ENCODE measurements at regions not wholly inside any gene's neighbourhood (a gene's known extent, or its start where the extent isn't known, plus 50 kb on each side); places are given as distances from the start of the nearest gene placed in this dataset.

DNA sequence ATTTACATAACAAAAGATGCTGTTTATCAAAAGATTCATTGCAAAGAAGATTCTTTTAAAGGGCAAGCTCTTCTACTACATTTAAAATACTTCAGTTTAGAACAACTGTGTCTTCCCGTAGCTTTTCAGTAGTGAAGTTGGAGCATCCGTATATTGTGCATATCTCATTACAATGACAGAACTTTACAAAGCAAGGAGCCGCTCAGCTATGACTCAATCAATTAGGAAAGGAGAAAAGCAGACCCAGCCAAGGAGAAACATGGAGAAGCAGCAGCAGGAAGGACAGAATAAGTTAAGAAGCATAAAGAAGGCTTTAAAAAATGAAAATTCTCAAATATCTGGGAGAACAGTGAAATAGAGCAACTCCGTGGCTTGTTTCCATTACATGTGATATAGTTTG lies 132.6 kb upstream of the SMLR1 start:
- no peak overlapping the region for H3K27ac ChIP-seq (ENCODE audit: low read length)
- no peak overlapping the region for H3K9ac ChIP-seq (ENCODE audit: low read length)
- H4K20me1 ChIP-seq (ENCODE audit: insufficient read depth) = no peaks in the 10 kb centered on the region
- H3K9me3 ChIP-seq (ENCODE audit: low read length) = no peaks in the 10 kb centered on the region
- H3K9me2 ChIP-seq (ENCODE audit: insufficient read depth, low read length) = no peaks in the 10 kb centered on the region
- no peaks in the 10 kb centered on the region for H3K79me2 ChIP-seq (replicated peaks; ENCODE audit: insufficient read depth, low read length)
- no peak overlapping the region for H3K4me3 ChIP-seq (ENCODE audit: low read length)
- H3K27me3 ChIP-seq (ENCODE audit: insufficient read depth, low read depth, low read length) = no peaks in the 10 kb centered on the region
- H3K36me3 ChIP-seq (ENCODE audit: insufficient read depth, low read length) = no peaks in the 10 kb centered on the region
- no peaks in the 10 kb centered on the region for H3F3A ChIP-seq (ENCODE audit: insufficient read depth, low read length, poor library complexity, severe bottlenecking)
- no peak overlapping the region for H3K4me2 ChIP-seq (ENCODE audit: low read length)
- no peak overlapping the region for H2AFZ ChIP-seq (ENCODE audit: low read depth, low read length)
- TF ChIP-seq, protein P1, sequence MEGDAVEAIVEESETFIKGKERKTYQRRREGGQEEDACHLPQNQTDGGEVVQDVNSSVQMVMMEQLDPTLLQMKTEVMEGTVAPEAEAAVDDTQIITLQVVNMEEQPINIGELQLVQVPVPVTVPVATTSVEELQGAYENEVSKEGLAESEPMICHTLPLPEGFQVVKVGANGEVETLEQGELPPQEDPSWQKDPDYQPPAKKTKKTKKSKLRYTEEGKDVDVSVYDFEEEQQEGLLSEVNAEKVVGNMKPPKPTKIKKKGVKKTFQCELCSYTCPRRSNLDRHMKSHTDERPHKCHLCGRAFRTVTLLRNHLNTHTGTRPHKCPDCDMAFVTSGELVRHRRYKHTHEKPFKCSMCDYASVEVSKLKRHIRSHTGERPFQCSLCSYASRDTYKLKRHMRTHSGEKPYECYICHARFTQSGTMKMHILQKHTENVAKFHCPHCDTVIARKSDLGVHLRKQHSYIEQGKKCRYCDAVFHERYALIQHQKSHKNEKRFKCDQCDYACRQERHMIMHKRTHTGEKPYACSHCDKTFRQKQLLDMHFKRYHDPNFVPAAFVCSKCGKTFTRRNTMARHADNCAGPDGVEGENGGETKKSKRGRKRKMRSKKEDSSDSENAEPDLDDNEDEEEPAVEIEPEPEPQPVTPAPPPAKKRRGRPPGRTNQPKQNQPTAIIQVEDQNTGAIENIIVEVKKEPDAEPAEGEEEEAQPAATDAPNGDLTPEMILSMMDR (IDR thresholded peaks at IDR 0.05; ENCODE audit: poor library complexity, severe bottlenecking) = no peak
- no peak for TF ChIP-seq MXI1 (conservative IDR thresholded peaks at IDR 0.05; ENCODE audit: poor library complexity, severe bottlenecking)
- no peak for TF ChIP-seq TAF1 (IDR thresholded peaks at IDR 0.05; ENCODE audit: low read depth)
- TF ChIP-seq EZH2 (IDR thresholded peaks at IDR 0.05; ENCODE audit: borderline replicate concordance, insufficient read depth, low read length, poor library complexity, severe bottlenecking) = no peak
- TF ChIP-seq RAD21 (conservative IDR thresholded peaks at IDR 0.05) = no peak
- TF ChIP-seq, protein P2, sequence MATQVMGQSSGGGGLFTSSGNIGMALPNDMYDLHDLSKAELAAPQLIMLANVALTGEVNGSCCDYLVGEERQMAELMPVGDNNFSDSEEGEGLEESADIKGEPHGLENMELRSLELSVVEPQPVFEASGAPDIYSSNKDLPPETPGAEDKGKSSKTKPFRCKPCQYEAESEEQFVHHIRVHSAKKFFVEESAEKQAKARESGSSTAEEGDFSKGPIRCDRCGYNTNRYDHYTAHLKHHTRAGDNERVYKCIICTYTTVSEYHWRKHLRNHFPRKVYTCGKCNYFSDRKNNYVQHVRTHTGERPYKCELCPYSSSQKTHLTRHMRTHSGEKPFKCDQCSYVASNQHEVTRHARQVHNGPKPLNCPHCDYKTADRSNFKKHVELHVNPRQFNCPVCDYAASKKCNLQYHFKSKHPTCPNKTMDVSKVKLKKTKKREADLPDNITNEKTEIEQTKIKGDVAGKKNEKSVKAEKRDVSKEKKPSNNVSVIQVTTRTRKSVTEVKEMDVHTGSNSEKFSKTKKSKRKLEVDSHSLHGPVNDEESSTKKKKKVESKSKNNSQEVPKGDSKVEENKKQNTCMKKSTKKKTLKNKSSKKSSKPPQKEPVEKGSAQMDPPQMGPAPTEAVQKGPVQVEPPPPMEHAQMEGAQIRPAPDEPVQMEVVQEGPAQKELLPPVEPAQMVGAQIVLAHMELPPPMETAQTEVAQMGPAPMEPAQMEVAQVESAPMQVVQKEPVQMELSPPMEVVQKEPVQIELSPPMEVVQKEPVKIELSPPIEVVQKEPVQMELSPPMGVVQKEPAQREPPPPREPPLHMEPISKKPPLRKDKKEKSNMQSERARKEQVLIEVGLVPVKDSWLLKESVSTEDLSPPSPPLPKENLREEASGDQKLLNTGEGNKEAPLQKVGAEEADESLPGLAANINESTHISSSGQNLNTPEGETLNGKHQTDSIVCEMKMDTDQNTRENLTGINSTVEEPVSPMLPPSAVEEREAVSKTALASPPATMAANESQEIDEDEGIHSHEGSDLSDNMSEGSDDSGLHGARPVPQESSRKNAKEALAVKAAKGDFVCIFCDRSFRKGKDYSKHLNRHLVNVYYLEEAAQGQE (IDR thresholded peaks at IDR 0.05; ENCODE audit: borderline replicate concordance) = no peak
- no peak for TF ChIP-seq POLR2AphosphoS5 (IDR thresholded peaks at IDR 0.05)
- no peak for TF ChIP-seq SMC3 (conservative IDR thresholded peaks at IDR 0.05; ENCODE audit: poor library complexity)
- TF ChIP-seq EP300 (conservative IDR thresholded peaks at IDR 0.05; ENCODE audit: poor library complexity, severe bottlenecking) = no peak

DNA sequence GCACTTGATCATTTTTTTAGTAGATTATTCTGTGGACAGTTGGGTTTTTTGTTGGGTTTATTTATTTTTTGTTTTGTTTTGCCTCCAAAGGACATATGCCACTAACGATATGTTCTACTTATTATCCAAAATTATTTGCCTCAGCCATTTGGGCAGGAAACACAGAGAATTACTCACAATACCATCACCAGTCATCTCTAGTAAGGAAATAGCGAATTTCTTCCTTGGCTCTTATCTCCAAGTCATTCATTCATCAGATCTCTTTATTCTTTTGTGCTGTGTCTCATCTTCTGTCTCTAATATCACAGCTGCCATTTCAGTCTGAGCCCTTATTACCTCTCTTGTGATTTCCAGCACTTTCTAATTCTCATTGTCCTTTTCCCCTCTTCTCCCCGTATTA lies 130.4 kb upstream of the SMLR1 start:
- no peaks in the 10 kb centered on the region for H3F3A ChIP-seq (ENCODE audit: insufficient read depth, low read length, poor library complexity, severe bottlenecking)
- no peak overlapping the region for H2AFZ ChIP-seq (ENCODE audit: low read depth, low read length)
- no peaks in the 10 kb centered on the region for H4K20me1 ChIP-seq (ENCODE audit: insufficient read depth)
- no peaks in the 10 kb centered on the region for H3K9me2 ChIP-seq (ENCODE audit: insufficient read depth, low read length)
- no peak for TF ChIP-seq MXI1 (conservative IDR thresholded peaks at IDR 0.05; ENCODE audit: poor library complexity, severe bottlenecking)
- TF ChIP-seq, protein P2 (IDR thresholded peaks at IDR 0.05; ENCODE audit: borderline replicate concordance) = no peak
- no peak for TF ChIP-seq EP300 (conservative IDR thresholded peaks at IDR 0.05; ENCODE audit: poor library complexity, severe bottlenecking)
- no peak for TF ChIP-seq POLR2AphosphoS5 (IDR thresholded peaks at IDR 0.05)
- TF ChIP-seq EZH2 (IDR thresholded peaks at IDR 0.05; ENCODE audit: borderline replicate concordance, insufficient read depth, low read length, poor library complexity, severe bottlenecking) = no peak
- TF ChIP-seq, protein P1 (IDR thresholded peaks at IDR 0.05; ENCODE audit: poor library complexity, severe bottlenecking) = no peak
- no peak for TF ChIP-seq TAF1 (IDR thresholded peaks at IDR 0.05; ENCODE audit: low read depth)
- TF ChIP-seq SMC3 (conservative IDR thresholded peaks at IDR 0.05; ENCODE audit: poor library complexity) = no peak
- no peak for TF ChIP-seq RAD21 (conservative IDR thresholded peaks at IDR 0.05)
- H3K27ac ChIP-seq (ENCODE audit: low read length) = no peak overlapping the region
- H3K4me2 ChIP-seq (ENCODE audit: low read length) = no peak overlapping the region
- H3K4me3 ChIP-seq (ENCODE audit: low read length) = no peak overlapping the region
- no peaks in the 10 kb centered on the region for H3K9me3 ChIP-seq (ENCODE audit: low read length)
- no peaks in the 10 kb centered on the region for H3K27me3 ChIP-seq (ENCODE audit: insufficient read depth, low read depth, low read length)
- no peaks in the 10 kb centered on the region for H3K79me2 ChIP-seq (replicated peaks; ENCODE audit: insufficient read depth, low read length)
- H3K36me3 ChIP-seq (ENCODE audit: insufficient read depth, low read length) = no peaks in the 10 kb centered on the region
- no peak overlapping the region for H3K9ac ChIP-seq (ENCODE audit: low read length)

Data from neural cell (in vitro differentiated cells).